ENCODE measurements at regions not wholly inside any gene's neighbourhood (a gene's known extent, or its start where the extent isn't known, plus 50 kb on each side); places are given as distances from the start of the nearest gene placed in this dataset.

GRCh38 chr3:163043074-163043473, 1546.5 kb downstream of the OTOL1 start:
- no peak for TF ChIP-seq POLR2AphosphoS5 (IDR thresholded peaks at IDR 0.05; ENCODE audit: low read depth, low read length)
- TF ChIP-seq, protein P1, sequence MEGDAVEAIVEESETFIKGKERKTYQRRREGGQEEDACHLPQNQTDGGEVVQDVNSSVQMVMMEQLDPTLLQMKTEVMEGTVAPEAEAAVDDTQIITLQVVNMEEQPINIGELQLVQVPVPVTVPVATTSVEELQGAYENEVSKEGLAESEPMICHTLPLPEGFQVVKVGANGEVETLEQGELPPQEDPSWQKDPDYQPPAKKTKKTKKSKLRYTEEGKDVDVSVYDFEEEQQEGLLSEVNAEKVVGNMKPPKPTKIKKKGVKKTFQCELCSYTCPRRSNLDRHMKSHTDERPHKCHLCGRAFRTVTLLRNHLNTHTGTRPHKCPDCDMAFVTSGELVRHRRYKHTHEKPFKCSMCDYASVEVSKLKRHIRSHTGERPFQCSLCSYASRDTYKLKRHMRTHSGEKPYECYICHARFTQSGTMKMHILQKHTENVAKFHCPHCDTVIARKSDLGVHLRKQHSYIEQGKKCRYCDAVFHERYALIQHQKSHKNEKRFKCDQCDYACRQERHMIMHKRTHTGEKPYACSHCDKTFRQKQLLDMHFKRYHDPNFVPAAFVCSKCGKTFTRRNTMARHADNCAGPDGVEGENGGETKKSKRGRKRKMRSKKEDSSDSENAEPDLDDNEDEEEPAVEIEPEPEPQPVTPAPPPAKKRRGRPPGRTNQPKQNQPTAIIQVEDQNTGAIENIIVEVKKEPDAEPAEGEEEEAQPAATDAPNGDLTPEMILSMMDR (IDR thresholded peaks at IDR 0.05): peak; percentile 48
- no peak for TF ChIP-seq SIN3A (IDR thresholded peaks at IDR 0.05; ENCODE audit: borderline replicate concordance, low read depth, low read length)
- TF ChIP-seq, protein P2, sequence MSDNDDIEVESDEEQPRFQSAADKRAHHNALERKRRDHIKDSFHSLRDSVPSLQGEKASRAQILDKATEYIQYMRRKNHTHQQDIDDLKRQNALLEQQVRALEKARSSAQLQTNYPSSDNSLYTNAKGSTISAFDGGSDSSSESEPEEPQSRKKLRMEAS (IDR thresholded peaks at IDR 0.05; ENCODE audit: low read depth): no peak
- TF ChIP-seq RAD21 (IDR thresholded peaks at IDR 0.05; ENCODE audit: low read length): peak; percentile 28; the same call in 1 of the 2 replicates
- no peak for TF ChIP-seq CHD2 (IDR thresholded peaks at IDR 0.05; ENCODE audit: low read length, partially characterized antibody)
